ENCODE measurements at regions not wholly inside any gene's neighbourhood (a gene's known extent, or its start where the extent isn't known, plus 50 kb on each side); places are given as distances from the start of the nearest gene placed in this dataset.

GRCh38 chr10:58451193-58451889 is 61.3 kb upstream of the BICC1 start:
- DNase-seq (ENCODE audit: low read depth, low spot score), result no peak

GRCh38 chr10:58453105-58453504 is 59.6 kb upstream of the BICC1 start:
- Histone ChIP-seq H3K27me3 (ENCODE audit: control insufficient read depth, extremely low read depth, insufficient read depth, low read length) (no peaks in the 10 kb centered on the region), H3K27ac (ENCODE audit: control insufficient read depth, insufficient read depth, low read length) (no peak overlapping the region), H3K79me2 (ENCODE audit: control insufficient read depth, insufficient read depth, low read length) (no peaks in the 10 kb centered on the region), H4K20me1 (ENCODE audit: control insufficient read depth, extremely low read depth, insufficient read depth, low read length) (no peaks in the 10 kb centered on the region), H3K4me1 (ENCODE audit: control insufficient read depth, extremely low read depth, insufficient read depth, low read length) (peaks cover 4% of the 10 kb centered on the region), H3K9me3 (ENCODE audit: control insufficient read depth, low read depth, low read length) (no peaks in the 10 kb centered on the region), H3K4me3 (ENCODE audit: control insufficient read depth in 2 of 3, extremely low read depth in 1 of 3, insufficient read depth in 2 of 3, low read depth in 1 of 3, low read length in 3 of 3) (no peak overlapping the region), H3K9ac (ENCODE audit: control insufficient read depth, extremely low read depth, insufficient read depth, low read length) (no peak overlapping the region), H3K9me1 (ENCODE audit: control insufficient read depth, extremely low read depth, insufficient read depth, low read length) (no peaks in the 10 kb centered on the region), H2AFZ (ENCODE audit: control insufficient read depth, low read length) (no peak overlapping the region), H3K4me2 (ENCODE audit: control insufficient read depth, extremely low read depth, insufficient read depth, low read depth, low read length) (no peak overlapping the region), H3K36me3 (ENCODE audit: control insufficient read depth in 2 of 2, extremely low read depth in 1 of 2, insufficient read depth in 2 of 2, low read length in 2 of 2) (no peaks in the 10 kb centered on the region)
- dilution Hi-C loops (cut with MboI; ENCODE audit: extremely low pct_ligation_motif_present, low sequenced_read_pairs), result no loop called here
- no peak for FAIRE-seq
- no peak for TF ChIP-seq CTCF (optimal IDR thresholded peaks at IDR 0.05 in 1 of 3, IDR thresholded peaks at IDR 0.05 in 1 of 3, conservative IDR thresholded peaks at IDR 0.05 in 1 of 3; ENCODE audit: extremely low read depth in 1 of 3, insufficient read depth in 2 of 3, low read length in 3 of 3)
- no peak for TF ChIP-seq EZH2 (IDR thresholded peaks at IDR 0.05; ENCODE audit: low read length)
- DNase-seq (ENCODE audit: low read depth, low spot score), result no peak

More at GRCh38 chr10:58451193-58451889, 61.3 kb upstream of the BICC1 start:
- no peak for FAIRE-seq
- Histone ChIP-seq H3K79me2 (ENCODE audit: control insufficient read depth, insufficient read depth, low read length) (no peaks in the 10 kb centered on the region), H3K4me1 (ENCODE audit: control insufficient read depth, extremely low read depth, insufficient read depth, low read length) (peaks cover 4% of the 10 kb centered on the region), H3K9me3 (ENCODE audit: control insufficient read depth, low read depth, low read length) (no peaks in the 10 kb centered on the region), H4K20me1 (ENCODE audit: control insufficient read depth, extremely low read depth, insufficient read depth, low read length) (no peaks in the 10 kb centered on the region), H3K4me3 (ENCODE audit: control insufficient read depth in 2 of 3, extremely low read depth in 1 of 3, insufficient read depth in 2 of 3, low read depth in 1 of 3, low read length in 3 of 3) (no peak overlapping the region), H3K4me2 (ENCODE audit: control insufficient read depth, extremely low read depth, insufficient read depth, low read depth, low read length) (no peak overlapping the region), H3K27ac (ENCODE audit: control insufficient read depth, insufficient read depth, low read length) (no peak overlapping the region), H3K9ac (ENCODE audit: control insufficient read depth, extremely low read depth, insufficient read depth, low read length) (no peak overlapping the region), H3K9me1 (ENCODE audit: control insufficient read depth, extremely low read depth, insufficient read depth, low read length) (no peaks in the 10 kb centered on the region), H2AFZ (ENCODE audit: control insufficient read depth, low read length) (peak overlapping the region; percentile 35), H3K27me3 (ENCODE audit: control insufficient read depth, extremely low read depth, insufficient read depth, low read length) (no peaks in the 10 kb centered on the region), H3K36me3 (ENCODE audit: control insufficient read depth in 2 of 2, extremely low read depth in 1 of 2, insufficient read depth in 2 of 2, low read length in 2 of 2) (no peaks in the 10 kb centered on the region)
- dilution Hi-C loops (cut with MboI; ENCODE audit: extremely low pct_ligation_motif_present, low sequenced_read_pairs), result no loop called here
- TF ChIP-seq CTCF (optimal IDR thresholded peaks at IDR 0.05 in 1 of 3, IDR thresholded peaks at IDR 0.05 in 1 of 3, conservative IDR thresholded peaks at IDR 0.05 in 1 of 3; ENCODE audit: extremely low read depth in 1 of 3, insufficient read depth in 2 of 3, low read length in 3 of 3) (no peak), EZH2 (IDR thresholded peaks at IDR 0.05; ENCODE audit: low read length) (no peak)

Measured in keratinocyte (primary cell).